Naive thymus-derived CD8-positive, alpha-beta T cell (primary cell): ENCODE measurements at regions not wholly inside any gene's neighbourhood (a gene's known extent, or its start where the extent isn't known, plus 50 kb on each side); places are given as distances from the start of the nearest gene placed in this dataset.
"Not testable (repeated sequence)": the region's sequence is repeated elsewhere in the genome, so short reads cannot be mapped to it uniquely, and the experiment has no call there.

Source experiments
- ATAC-seq, 2 donors: fragments of 150-1000 bp; cut with Tn5 transposase in 1 of 2; sonication (Bioruptor Pico), chemical (Tn5 transposase) in 1 of 2; 1 replicate in 1 of 2; 2 replicates in 1 of 2; pipeline ENCODE4 v1.10.0; 2021; ENCODE audit warnings: mild to moderate bottlenecking in 2 of 2, moderate library complexity in 2 of 2
- POLR2A ChIA-PET: fragments of 350-600 bp; sonication (Branson Sonifier 250); formaldehyde crosslinking; loops from one replicate; lab custom pipeline; 2021; ENCODE audit warnings: antibody characterized with exemption; lab: Charles Lee
- DNase-seq, 10 donors: peaks; one replicate each; pipeline versions ENCODE4 v3.0.0 to v3.0.0-alpha.2; 2020 to 2022
- H3K27ac Mint-ChIP-seq, 10 donors: one replicate each; pipeline ENCODE4 v1.8.0; 2020 to 2022; ENCODE audit warnings: mild to moderate bottlenecking in 10 of 10, mixed read lengths in 10 of 10, moderate library complexity in 4 of 10, inconsistent platforms in 1 of 10
- H3K27me3 Mint-ChIP-seq, 5 donors: one replicate each; pipeline ENCODE4 v1.8.0; 2021 to 2022; ENCODE audit warnings: mixed read lengths in 5 of 5
- H3K36me3 Mint-ChIP-seq, 3 donors: one replicate each; pipeline ENCODE4 v1.8.0; 2020 to 2022; ENCODE audit warnings: mixed read lengths in 3 of 3, mild to moderate bottlenecking in 2 of 3, inconsistent platforms in 1 of 3
- H3K4me1 Mint-ChIP-seq, 4 donors: one replicate each; pipeline ENCODE4 v1.8.0; 2021 to 2022; ENCODE audit warnings: mixed read lengths in 4 of 4
- H3K4me3 Mint-ChIP-seq, 10 donors: one replicate each; pipeline ENCODE4 v1.8.0; 2020 to 2022; ENCODE audit warnings: mild to moderate bottlenecking in 10 of 10, mixed read lengths in 10 of 10, moderate library complexity in 6 of 10, inconsistent platforms in 1 of 10
- H3K9me3 Mint-ChIP-seq, 9 donors: one replicate each; pipeline ENCODE4 v1.8.0; 2020 to 2022; ENCODE audit warnings: mixed read lengths in 9 of 9, mild to moderate bottlenecking in 3 of 9, inconsistent platforms in 1 of 9, moderate library complexity in 1 of 9

DNA sequence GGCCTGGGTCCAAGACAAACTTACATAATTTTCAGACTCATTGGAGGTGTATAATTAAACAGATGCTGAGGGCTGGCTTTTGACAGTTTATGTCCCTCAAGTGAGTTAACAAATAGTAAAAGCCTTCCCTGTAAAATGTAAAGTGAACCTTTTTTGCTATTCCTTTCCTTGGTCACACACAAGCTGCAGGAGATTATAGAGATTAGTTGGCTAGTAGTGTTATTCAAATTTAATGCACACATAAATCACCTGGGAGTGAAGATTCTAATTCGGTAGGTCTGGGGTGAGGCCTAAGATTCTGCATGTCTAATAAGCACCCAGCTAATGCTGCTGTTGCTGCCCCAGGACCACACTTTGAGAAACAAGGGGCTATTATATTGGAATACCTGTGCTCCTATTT is 206.2 kb upstream of the SSTR1 start:
- DNase-seq (no peak), ATAC-seq (no peak)
- peaks cover 0 to 2% (median 0%) of the 10 kb centered on the region in 9 donors for H3K9me3 Mint-ChIP-seq
- H3K27ac Mint-ChIP-seq: no peak overlapping the region
- POLR2A ChIA-PET: no interaction called here
- H3K4me1 Mint-ChIP-seq: peaks cover 0 to 11% (median 3%) of the 10 kb centered on the region in 4 donors
- no peaks in the 10 kb centered on the region for H3K27me3 Mint-ChIP-seq
- no peaks in the 10 kb centered on the region for H3K36me3 Mint-ChIP-seq
- H3K4me3 Mint-ChIP-seq: no peak overlapping the region

DNA sequence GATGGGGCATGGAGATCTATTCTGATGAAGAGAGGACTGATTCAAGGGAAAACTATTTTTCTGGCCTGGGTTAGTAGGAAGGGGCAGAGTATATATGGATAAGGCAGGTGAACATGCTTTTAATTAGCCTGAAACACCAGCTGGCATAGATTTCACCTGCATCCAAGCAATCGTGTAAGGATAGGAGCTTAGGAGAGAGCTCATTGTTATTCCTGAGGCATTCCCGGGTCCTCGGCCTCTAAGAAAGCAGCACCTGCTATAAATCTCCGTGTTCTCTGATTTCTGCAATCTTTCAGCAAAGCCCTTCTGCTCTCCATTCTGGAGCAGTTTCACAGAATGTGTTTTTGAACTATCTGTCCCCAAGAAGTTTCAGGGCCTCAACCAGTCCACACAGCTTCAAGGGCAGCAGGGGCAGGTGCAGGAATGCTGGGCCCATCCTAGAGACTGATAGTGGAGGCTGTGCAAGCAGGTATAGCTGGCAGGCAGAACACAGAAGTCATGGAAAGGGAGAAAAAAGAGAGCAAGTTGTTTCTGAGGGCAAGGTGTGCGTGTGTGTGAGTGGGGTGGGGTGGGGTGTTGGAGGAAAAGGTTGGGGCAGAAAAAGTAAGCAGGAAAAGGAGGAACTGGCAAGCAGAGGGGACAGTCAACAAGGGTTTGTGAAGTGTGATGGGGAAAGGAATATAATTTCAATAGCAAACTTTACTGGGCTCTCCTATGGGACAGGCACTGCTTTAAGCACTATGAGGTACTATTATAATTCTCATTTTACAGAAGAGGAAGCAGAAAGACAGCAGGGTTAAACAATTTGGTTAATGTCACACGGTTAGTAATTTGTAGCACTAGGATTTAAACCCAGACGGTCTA is 203.7 kb upstream of the SSTR1 start:
- no peak for DNase-seq
- Mint-ChIP-seq H3K27ac (peak overlapping the region in 1 of 10 donors; percentile 68), H3K27me3 (no peaks in the 10 kb centered on the region), H3K4me3 (no peak overlapping the region), H3K36me3 (no peaks in the 10 kb centered on the region), H3K4me1 (peaks cover 0 to 11% (median 3%) of the 10 kb centered on the region in 4 donors), H3K9me3 (no peaks in the 10 kb centered on the region)
- POLR2A ChIA-PET: no interaction called here
- ATAC-seq: no peak

DNA sequence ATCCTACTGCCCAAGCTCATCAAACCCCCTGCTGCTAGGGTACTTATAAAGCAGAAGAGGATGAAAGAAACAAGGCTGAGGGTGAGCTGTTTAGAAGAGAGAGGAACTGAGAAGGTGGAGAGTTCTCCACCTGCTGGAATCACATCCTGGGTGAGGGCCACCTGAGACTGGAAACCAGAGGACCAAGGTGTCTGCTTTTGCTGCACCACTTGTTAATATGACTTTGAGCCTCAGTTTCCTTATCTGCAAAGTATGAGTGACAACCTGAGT is 203.2 kb upstream of the SSTR1 start:
- ATAC-seq (no peak), DNase-seq (no peak)
- POLR2A ChIA-PET: no interaction called here
- H3K9me3 Mint-ChIP-seq: peaks cover 0 to 5% (median 0%) of the 10 kb centered on the region in 9 donors
- H3K4me1 Mint-ChIP-seq: peaks cover 0 to 10% (median 3%) of the 10 kb centered on the region in 4 donors
- no peak overlapping the region for H3K4me3 Mint-ChIP-seq
- no peaks in the 10 kb centered on the region for H3K36me3 Mint-ChIP-seq
- no peaks in the 10 kb centered on the region for H3K27me3 Mint-ChIP-seq
- peak overlapping the region in 1 of 10 donors; percentile 68 for H3K27ac Mint-ChIP-seq

DNA sequence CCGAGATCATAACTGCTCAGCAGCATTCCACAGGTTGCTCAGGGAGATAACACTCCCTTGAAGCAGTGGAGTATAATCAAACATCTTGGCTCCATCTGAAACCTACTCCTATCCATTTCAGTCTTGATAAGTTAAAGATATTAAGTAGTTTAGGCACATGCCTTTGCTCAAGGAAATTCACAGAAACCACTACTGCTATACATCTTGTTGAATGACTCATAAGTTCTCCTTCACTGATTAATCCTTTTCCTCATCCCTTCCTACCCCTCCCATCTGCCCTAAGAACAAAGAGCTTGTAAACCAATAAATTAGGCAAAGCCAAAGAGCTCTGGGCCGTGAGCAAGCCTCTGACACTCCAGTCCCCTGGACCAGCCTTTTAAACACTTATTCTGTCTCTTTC is 196.5 kb upstream of the SSTR1 start:
- H3K27me3 Mint-ChIP-seq, H3K27ac Mint-ChIP-seq, H3K4me1 Mint-ChIP-seq, ATAC-seq, H3K4me3 Mint-ChIP-seq, DNase-seq, POLR2A ChIA-PET: not testable (repeated sequence)
- peaks cover 12 to 32% (median 22%) of the 10 kb centered on the region in 9 donors for H3K9me3 Mint-ChIP-seq
- H3K36me3 Mint-ChIP-seq: peaks cover 0 to 30% (median 23%) of the 10 kb centered on the region in 3 donors

DNA sequence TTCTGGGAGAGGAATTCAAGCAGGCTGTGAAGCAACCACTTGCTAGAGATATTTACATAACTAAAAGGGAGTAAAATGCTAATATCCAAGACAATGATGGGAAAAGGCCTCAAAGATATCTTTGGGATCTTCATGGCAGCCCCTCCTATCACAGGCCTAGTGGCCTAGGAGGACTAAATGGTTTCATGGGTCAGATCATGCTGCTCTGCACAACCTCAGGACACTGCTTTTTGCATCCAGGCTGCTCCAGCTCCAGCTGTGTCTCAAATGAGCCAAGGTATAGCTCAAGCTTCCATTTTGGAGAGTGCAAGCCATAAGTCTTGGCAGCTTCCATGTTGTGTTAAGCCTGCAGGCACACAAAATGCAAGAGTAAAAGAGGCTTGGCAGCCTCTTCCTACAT is 195.6 kb upstream of the SSTR1 start:
- H3K4me1 Mint-ChIP-seq: peaks cover 0 to 1% (median 0%) of the 10 kb centered on the region in 4 donors
- peaks cover 0 to 30% (median 23%) of the 10 kb centered on the region in 3 donors for H3K36me3 Mint-ChIP-seq
- H3K4me3 Mint-ChIP-seq: no peak overlapping the region
- DNase-seq (no peak), ATAC-seq (no peak)
- H3K27me3 Mint-ChIP-seq: no peaks in the 10 kb centered on the region
- H3K9me3 Mint-ChIP-seq: peaks cover 12 to 32% (median 22%) of the 10 kb centered on the region in 9 donors
- POLR2A ChIA-PET: no interaction called here
- H3K27ac Mint-ChIP-seq: no peak overlapping the region

DNA sequence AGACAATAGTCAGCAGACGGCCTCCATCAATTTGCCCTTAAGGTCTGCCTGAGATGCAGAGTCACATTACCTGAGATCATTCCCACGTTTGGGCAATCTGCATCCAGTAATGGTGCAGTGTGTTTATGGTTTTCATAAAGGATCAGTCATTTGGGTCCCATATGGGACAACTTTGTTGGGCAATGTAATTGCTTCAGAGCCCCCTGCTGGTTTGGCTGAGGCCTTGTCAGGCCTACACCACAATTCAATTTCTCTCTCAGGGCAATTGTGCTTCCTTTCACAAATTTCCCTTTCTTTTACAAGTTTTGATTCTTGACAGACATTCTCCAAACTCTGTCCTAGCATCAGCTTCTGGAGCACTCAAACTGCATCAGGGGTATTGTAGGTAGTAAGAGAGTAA is 191.2 kb upstream of the SSTR1 start:
- ATAC-seq: no peak
- H3K36me3 Mint-ChIP-seq: peaks cover 0 to 20% (median 17%) of the 10 kb centered on the region in 3 donors
- DNase-seq: no peak
- POLR2A ChIA-PET: no interaction called here
- H3K4me1 Mint-ChIP-seq: peaks cover 0 to 1% (median 0%) of the 10 kb centered on the region in 4 donors
- H3K4me3 Mint-ChIP-seq: no peak overlapping the region
- H3K27ac Mint-ChIP-seq: no peak overlapping the region
- H3K27me3 Mint-ChIP-seq: no peaks in the 10 kb centered on the region
- peaks cover 4 to 23% (median 13%) of the 10 kb centered on the region in 9 donors for H3K9me3 Mint-ChIP-seq

DNA sequence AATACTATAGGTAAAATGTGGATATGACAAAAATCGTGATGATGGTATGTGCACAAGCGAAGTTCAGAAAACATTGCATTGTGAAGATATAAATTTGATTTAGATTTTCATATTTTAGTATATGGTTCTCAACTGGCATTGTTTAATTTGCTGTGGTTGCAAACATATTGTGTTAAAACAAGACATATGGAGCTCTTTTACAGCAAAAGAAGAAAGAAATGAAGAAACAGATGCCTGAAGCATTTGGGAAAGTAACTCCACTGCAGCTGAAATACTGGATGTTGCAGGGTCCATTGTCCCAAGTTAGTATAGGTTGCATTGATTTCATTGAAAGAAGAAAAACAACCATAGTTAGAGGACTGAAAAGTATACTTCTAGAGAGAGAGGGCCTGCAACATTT is 185.8 kb upstream of the SSTR1 start:
- H3K27me3 Mint-ChIP-seq: no peaks in the 10 kb centered on the region
- peaks cover 0 to 31% (median 27%) of the 10 kb centered on the region in 3 donors for H3K36me3 Mint-ChIP-seq
- H3K27ac Mint-ChIP-seq: no peak overlapping the region
- H3K4me3 Mint-ChIP-seq: no peak overlapping the region
- no peak for DNase-seq
- H3K4me1 Mint-ChIP-seq: no peaks in the 10 kb centered on the region
- POLR2A ChIA-PET: no interaction called here
- no peak for ATAC-seq
- peaks cover 6 to 32% (median 26%) of the 10 kb centered on the region in 9 donors for H3K9me3 Mint-ChIP-seq

DNA sequence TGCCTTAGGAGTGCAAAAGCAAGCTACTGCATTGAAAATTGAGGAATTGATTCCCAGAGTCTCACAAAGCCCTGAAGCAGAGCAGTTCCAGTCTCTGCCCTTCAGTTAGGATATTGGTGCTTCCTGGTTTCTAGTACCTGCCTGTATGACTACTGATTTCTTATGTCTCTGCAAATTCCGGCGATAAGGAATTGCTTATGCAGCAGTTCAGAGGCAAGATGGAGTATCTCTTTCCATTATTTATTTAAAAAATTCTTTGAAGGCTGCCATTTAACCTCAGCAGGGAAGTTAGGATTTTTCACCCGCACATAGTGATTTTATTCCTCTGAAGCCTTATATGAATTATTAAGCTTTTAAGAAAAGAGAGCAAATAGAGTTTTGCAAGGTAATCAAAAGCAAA is 184.9 kb upstream of the SSTR1 start:
- no peak for ATAC-seq
- peaks cover 0 to 31% (median 27%) of the 10 kb centered on the region in 3 donors for H3K36me3 Mint-ChIP-seq
- peaks cover 6 to 36% (median 30%) of the 10 kb centered on the region in 9 donors for H3K9me3 Mint-ChIP-seq
- no peak for DNase-seq
- peak overlapping the region in 1 of 10 donors; percentile 82 for H3K27ac Mint-ChIP-seq
- no peaks in the 10 kb centered on the region for H3K4me1 Mint-ChIP-seq
- no peaks in the 10 kb centered on the region for H3K27me3 Mint-ChIP-seq
- POLR2A ChIA-PET: interaction anchor here (0.6 kb wide), 1 partner anchor 31 kb away, joined by 4 read pairs; no protein-coding TSS in a partner anchor
- no peak overlapping the region for H3K4me3 Mint-ChIP-seq

DNA sequence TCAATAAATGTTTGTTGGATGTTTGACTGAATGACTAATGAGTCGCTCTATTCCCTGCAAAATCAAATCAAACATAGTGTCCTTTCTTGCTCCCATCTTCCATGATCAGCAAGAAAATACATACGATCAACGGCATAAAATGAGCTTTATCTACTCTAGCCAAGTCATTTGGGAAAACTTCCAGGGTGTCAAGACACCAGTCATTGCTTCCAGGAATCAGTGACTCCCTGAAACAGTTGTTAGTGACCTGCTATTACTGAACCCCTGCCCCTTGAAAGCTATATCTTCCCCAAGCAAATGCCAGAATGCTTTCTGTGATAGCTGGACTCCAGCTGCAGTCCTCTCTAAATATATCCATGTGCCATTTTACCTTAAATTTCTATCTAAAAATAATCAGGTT is 169.5 kb upstream of the SSTR1 start:
- Mint-ChIP-seq H3K27ac (no peak overlapping the region), H3K9me3 (peaks cover 0 to 4% (median 0%) of the 10 kb centered on the region in 9 donors), H3K36me3 (peaks cover 0 to 5% (median 0%) of the 10 kb centered on the region in 3 donors), H3K27me3 (no peaks in the 10 kb centered on the region), H3K4me1 (peaks cover 10 to 25% (median 18%) of the 10 kb centered on the region in 4 donors), H3K4me3 (no peak overlapping the region)
- POLR2A ChIA-PET: no interaction called here
- no peak for DNase-seq
- ATAC-seq: no peak

DNA sequence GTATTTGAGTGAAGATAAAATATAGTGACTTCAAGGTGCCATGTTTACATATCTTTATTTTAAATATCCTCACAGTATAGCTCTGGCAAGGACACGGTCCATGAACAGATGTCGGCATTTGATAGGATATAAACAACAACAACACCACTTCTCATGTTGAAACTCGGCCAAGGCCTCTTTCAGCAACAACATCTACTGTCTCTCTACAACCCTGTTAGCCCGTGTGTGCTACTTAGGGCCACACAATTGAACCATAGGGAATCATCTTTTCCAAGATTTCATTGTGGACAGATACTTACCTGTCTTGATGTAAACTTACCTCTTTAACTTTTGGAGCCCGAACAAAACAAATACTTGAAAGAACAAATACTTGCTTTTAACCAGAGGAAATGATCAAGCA is 168.7 kb upstream of the SSTR1 start:
- Mint-ChIP-seq H3K4me3 (no peak overlapping the region), H3K36me3 (peaks cover 0 to 3% (median 0%) of the 10 kb centered on the region in 3 donors), H3K27ac (peak overlapping the region in 1 of 10 donors; percentile 8), H3K9me3 (peaks cover 0 to 3% (median 0%) of the 10 kb centered on the region in 9 donors), H3K27me3 (no peaks in the 10 kb centered on the region), H3K4me1 (peaks cover 9 to 23% (median 17%) of the 10 kb centered on the region in 4 donors)
- ATAC-seq (no peak), DNase-seq (no peak)
- POLR2A ChIA-PET: no interaction called here

DNA sequence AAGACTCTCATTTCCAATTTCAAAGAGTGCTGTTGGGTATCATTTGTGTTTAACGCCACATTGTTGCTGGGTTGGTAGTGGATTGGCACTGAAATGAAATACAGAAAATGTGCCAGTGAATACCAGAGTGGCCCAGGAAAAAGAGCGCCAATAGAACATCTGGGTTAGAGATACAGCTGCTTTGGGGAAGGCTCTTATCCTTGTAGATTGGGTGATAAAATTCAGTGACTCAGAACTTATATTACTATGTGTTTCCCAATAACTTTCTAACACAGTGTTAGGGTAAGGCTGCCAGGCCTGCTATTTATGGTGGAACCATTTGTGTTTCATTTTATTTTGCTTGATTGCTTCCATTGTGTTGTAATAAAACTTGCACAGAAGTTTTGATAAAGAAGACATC is 168.2 kb upstream of the SSTR1 start:
- Mint-ChIP-seq H3K27me3 (no peaks in the 10 kb centered on the region), H3K27ac (no peak overlapping the region), H3K4me1 (peaks cover 5 to 18% (median 12%) of the 10 kb centered on the region in 4 donors), H3K36me3 (no peaks in the 10 kb centered on the region), H3K9me3 (peaks cover 0 to 2% (median 0%) of the 10 kb centered on the region in 9 donors), H3K4me3 (no peak overlapping the region)
- POLR2A ChIA-PET: no interaction called here
- no peak for ATAC-seq
- DNase-seq: no peak

DNA sequence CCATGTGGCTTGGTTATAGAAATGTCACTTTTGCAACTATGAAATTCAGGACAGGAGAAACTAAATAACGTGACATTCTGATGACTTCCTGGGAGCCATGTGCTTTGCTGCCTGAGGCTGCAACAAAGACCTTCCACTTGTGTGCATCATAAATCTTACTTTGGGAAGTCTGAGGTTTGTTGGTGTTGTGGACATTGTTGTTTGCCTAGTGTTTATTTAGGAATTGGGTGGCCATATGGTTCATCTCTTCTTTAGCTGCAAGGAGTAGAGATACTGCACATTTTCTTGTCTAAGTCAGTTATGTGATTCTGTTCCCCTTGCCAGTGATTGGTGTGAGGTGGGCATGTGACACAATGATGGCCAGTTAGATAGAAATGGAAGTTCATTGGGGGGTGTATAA is 167.3 kb upstream of the SSTR1 start:
- POLR2A ChIA-PET: no interaction called here
- no peak overlapping the region for H3K27ac Mint-ChIP-seq
- no peak for DNase-seq
- no peak for ATAC-seq
- no peaks in the 10 kb centered on the region for H3K36me3 Mint-ChIP-seq
- no peaks in the 10 kb centered on the region for H3K27me3 Mint-ChIP-seq
- peaks cover 0 to 2% (median 0%) of the 10 kb centered on the region in 9 donors for H3K9me3 Mint-ChIP-seq
- peaks cover 0 to 10% (median 3%) of the 10 kb centered on the region in 4 donors for H3K4me1 Mint-ChIP-seq
- H3K4me3 Mint-ChIP-seq: no peak overlapping the region

DNA sequence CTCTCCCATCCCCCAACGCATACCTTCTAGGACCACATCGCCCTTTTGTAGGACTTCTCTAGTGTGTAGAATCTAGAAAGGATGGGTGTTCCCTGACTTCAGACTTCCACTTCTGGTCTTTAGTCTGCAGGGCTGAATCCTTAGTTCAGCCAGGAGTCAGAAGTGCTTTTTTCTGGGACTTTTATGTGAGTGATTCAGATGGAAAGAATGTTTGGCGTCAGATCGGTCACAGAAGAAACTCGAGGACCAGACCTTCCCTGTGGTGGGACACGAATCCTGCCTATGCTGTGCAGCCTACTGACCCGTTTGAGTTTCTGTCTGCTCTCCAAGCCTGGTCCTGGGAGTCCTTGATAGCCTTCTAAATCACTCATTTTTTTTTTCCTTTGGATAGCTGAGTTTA is 165.4 kb upstream of the SSTR1 start:
- Mint-ChIP-seq H3K4me1 (peaks cover 2 to 16% (median 8%) of the 10 kb centered on the region in 4 donors), H3K27me3 (no peaks in the 10 kb centered on the region), H3K36me3 (peaks cover 0 to under 1% (median 0%) of the 10 kb centered on the region in 3 donors), H3K27ac (no peak overlapping the region), H3K4me3 (no peak overlapping the region), H3K9me3 (peaks cover 0 to under 1% (median 0%) of the 10 kb centered on the region in 9 donors)
- ATAC-seq (no peak), DNase-seq (no peak)
- POLR2A ChIA-PET: interaction anchor here (0.9 kb wide), 1 partner anchor 65 kb away, joined by 3 read pairs; no protein-coding TSS in a partner anchor
